ENCODE measurements at regions not wholly inside any gene's neighbourhood (a gene's known extent, or its start where the extent isn't known, plus 50 kb on each side); places are given as distances from the start of the nearest gene placed in this dataset.

DNA sequence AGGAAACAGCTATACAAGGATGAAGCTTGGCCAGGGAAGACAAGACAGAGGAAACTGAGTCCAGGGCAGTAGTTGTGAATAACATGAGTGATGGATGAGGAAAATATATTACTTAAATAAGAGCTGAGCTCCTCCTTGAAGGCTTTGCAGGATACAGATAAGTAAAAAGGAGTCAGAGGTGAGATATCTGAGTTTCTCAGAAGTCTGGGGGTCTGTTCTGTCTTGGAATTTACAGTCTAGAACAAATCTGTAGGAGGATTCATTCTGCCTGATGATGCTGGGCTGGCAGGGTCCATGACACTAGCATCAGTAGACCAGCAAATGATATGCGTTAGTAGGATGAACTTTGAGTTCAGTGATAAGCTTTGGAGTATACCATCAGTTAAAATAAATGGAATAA, 266.1 kb upstream of the POGK start:
- H3K36me3 ChIP-seq (ENCODE audit: low read depth) = no peaks in the 10 kb centered on the region
- intact Hi-C loops (cut with DNase I, micrococcal nuclease) = no loop called here
- TF ChIP-seq, protein P1, sequence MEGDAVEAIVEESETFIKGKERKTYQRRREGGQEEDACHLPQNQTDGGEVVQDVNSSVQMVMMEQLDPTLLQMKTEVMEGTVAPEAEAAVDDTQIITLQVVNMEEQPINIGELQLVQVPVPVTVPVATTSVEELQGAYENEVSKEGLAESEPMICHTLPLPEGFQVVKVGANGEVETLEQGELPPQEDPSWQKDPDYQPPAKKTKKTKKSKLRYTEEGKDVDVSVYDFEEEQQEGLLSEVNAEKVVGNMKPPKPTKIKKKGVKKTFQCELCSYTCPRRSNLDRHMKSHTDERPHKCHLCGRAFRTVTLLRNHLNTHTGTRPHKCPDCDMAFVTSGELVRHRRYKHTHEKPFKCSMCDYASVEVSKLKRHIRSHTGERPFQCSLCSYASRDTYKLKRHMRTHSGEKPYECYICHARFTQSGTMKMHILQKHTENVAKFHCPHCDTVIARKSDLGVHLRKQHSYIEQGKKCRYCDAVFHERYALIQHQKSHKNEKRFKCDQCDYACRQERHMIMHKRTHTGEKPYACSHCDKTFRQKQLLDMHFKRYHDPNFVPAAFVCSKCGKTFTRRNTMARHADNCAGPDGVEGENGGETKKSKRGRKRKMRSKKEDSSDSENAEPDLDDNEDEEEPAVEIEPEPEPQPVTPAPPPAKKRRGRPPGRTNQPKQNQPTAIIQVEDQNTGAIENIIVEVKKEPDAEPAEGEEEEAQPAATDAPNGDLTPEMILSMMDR (IDR thresholded peaks at IDR 0.05) = no peak
- no peaks in the 10 kb centered on the region for H3K9me3 ChIP-seq
- DNase-seq (no peak), ATAC-seq (no peak)
- no peak overlapping the region for H3K4me3 ChIP-seq
- H3K4me1 ChIP-seq (ENCODE audit: low read depth) = no peaks in the 10 kb centered on the region

DNA sequence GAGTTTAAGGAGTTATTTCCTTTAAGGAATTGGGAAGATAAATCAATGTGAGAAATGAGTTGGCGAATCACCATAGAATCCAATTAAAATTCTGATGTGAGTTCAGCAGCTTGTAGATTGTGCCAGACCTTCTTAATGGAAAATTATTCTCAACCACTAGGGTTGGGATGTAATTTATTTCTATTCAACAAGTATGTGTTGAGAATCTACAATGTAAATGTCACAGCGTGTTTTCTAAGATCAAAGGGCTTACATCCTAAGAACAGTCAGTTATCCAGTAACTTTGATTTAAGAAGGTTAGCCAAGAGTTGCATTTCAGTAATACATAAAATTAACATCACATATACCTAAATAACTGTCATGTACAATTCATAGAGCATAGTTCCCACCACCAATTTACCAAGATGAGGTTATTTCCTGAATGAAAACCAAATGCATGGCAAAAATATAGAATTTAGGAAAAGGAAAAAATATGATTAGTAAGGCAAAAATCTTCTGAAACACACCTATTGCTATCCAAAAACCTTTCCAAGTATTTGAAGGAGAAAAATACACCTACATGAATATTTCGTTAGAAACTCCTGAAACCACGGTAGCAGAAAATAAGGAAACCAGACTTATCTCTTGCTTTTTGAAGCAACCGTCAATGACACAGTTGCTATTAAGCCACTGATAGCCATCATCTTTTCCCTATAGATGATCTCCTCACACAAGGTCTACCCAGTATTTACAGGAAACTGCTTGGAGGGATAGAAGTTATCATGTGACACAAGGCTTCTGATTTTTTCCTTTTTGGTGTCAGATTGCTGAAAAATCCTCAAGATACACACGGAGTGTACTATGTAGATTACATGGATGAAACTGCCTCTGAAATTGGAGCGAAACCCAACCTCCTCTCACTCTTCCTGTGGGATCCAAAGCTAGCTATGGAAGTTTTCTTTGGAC, 259.4 kb upstream of the POGK start:
- ATAC-seq (no peak), DNase-seq (no peak)
- H3K9me3 ChIP-seq = no peaks in the 10 kb centered on the region
- H3K36me3 ChIP-seq (ENCODE audit: low read depth) = no peaks in the 10 kb centered on the region
- intact Hi-C loops (cut with DNase I, micrococcal nuclease) = no loop called here
- no peaks in the 10 kb centered on the region for H3K4me1 ChIP-seq (ENCODE audit: low read depth)
- no peak overlapping the region for H3K4me3 ChIP-seq
- TF ChIP-seq, protein P1 (IDR thresholded peaks at IDR 0.05) = no peak

DNA sequence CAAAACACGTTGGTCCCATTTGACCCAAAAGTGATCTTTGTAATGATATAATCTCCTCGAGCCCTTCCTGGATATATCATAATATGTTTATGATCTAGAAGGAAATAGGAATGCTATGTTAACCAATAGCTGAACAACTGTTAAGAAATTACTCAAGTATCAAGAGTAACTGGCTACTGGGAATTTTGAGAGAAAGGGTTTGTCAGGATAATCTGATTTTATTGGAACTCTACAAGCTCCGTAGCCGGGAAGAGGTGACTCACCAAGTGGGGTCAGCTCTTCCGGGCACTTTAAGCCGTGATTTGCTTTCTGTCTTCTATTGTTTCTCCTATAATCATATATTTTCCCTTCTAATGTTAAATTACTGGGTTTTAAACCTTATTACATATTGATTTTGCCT, 250.5 kb upstream of the POGK start:
- DNase-seq (no peak), ATAC-seq (no peak)
- no peaks in the 10 kb centered on the region for H3K9me3 ChIP-seq
- no peak overlapping the region for H3K4me3 ChIP-seq
- no peaks in the 10 kb centered on the region for H3K4me1 ChIP-seq (ENCODE audit: low read depth)
- TF ChIP-seq, protein P1 (IDR thresholded peaks at IDR 0.05) = no peak
- intact Hi-C loops (cut with DNase I, micrococcal nuclease) = no loop called here
- no peaks in the 10 kb centered on the region for H3K36me3 ChIP-seq (ENCODE audit: low read depth)

DNA sequence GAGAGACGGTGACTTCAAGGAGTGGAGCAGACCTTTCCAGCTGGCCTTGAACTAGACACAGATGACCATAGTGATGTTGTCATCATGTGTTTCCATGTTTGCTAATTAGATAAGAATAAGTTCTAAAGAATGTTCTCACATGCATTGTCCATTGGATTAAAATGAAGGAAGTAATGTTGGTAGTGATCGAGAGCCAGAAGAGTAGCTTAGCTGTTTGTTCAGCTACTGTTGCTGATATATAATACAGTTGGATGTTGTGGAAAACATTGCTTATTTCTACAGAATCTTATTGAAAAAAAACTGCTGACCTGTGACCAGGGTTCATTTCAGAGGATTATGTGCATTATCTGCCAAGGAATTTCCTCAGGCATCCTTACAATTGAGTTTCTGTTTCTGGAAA, 249.1 kb upstream of the POGK start:
- Histone ChIP-seq H3K9me3 (no peaks in the 10 kb centered on the region), H3K36me3 (ENCODE audit: low read depth) (no peaks in the 10 kb centered on the region), H3K4me3 (no peak overlapping the region), H3K4me1 (ENCODE audit: low read depth) (no peaks in the 10 kb centered on the region)
- ATAC-seq (no peak), DNase-seq (no peak)
- TF ChIP-seq, protein P1 (IDR thresholded peaks at IDR 0.05) = no peak
- intact Hi-C loops (cut with DNase I, micrococcal nuclease) = no loop called here

DNA sequence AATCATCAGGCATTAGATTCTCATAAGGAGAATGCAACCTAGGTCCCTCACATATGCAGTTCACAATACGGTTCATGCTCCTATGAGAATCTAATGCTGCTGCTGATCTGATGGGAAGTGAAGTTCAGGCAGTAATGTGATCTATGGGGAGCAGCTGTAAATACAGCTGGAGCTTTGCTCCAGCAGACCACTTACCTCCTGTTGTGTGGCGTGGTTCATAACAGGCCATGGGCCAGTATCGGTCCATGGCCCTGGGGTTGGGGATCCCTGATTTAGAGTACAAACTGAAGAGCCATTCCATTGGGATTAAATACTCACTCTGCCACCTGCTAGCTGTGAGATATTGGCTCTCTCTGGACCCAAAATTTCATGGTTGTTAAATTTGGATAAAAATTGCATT, 244.6 kb upstream of the POGK start:
- no peaks in the 10 kb centered on the region for H3K36me3 ChIP-seq (ENCODE audit: low read depth)
- DNase-seq (no peak), ATAC-seq (no peak)
- no peaks in the 10 kb centered on the region for H3K4me1 ChIP-seq (ENCODE audit: low read depth)
- no peak overlapping the region for H3K4me3 ChIP-seq
- intact Hi-C loops (cut with DNase I, micrococcal nuclease) = no loop called here
- H3K9me3 ChIP-seq = no peaks in the 10 kb centered on the region
- TF ChIP-seq, protein P1 (IDR thresholded peaks at IDR 0.05) = no peak

Data from mucosa of descending colon (tissue), 3 donors.